ENCODE measurements at regions not wholly inside any gene's neighbourhood (a gene's known extent, or its start where the extent isn't known, plus 50 kb on each side); places are given as distances from the start of the nearest gene placed in this dataset.

- TF ChIP-seq E2F8 (IDR thresholded peaks at IDR 0.05; ENCODE audit: low read depth, partially characterized antibody) (no peak), ZSCAN29 (IDR thresholded peaks at IDR 0.05) (no peak), CREM (IDR thresholded peaks at IDR 0.05; ENCODE audit: low read depth) (no peak)
These were observed 169.2 kb downstream of the PAWR start (continued) for GRCh38 chr12:79521576-79521975.

GRCh38 chr12:79517363-79517762, 173.4 kb downstream of the PAWR start:
- no peak overlapping the region for H2AFZ ChIP-seq (ENCODE audit: control insufficient read depth, low read depth, low read length)
- H3K36me3 ChIP-seq (ENCODE audit: control insufficient read depth in 2 of 2, insufficient read depth in 2 of 2, low read length in 1 of 2) = no peaks in the 10 kb centered on the region
- no peak overlapping the region for H3K27ac ChIP-seq (ENCODE audit: control insufficient read depth, insufficient read depth)
- ATAC-seq = no peak
- no TSS peak for BruUV-seq (replicated peaks)
- ChIA-PET CTCF (no interaction called here), RAD21 (ENCODE audit: unreplicated experiment) (no interaction called here), SMC1A (ENCODE audit: uncharacterized antibody, unreplicated experiment) (no interaction called here), POLR2A (no interaction called here)
- H3K9ac ChIP-seq (ENCODE audit: control insufficient read depth, insufficient read depth, low read length) = no peak overlapping the region
- TF ChIP-seq ZSCAN29 (IDR thresholded peaks at IDR 0.05) = no peak
- TF ChIP-seq PAX5 (IDR thresholded peaks at IDR 0.05; ENCODE audit: borderline replicate concordance, low read depth, low read length) = no peak
- TF ChIP-seq NFIC (IDR thresholded peaks at IDR 0.05; ENCODE audit: low read depth, low read length) = no peak
- no peak for TF ChIP-seq PAX8 (IDR thresholded peaks at IDR 0.05)
- no peak for TF ChIP-seq DPF2 (IDR thresholded peaks at IDR 0.05)
- TF ChIP-seq NFYB (IDR thresholded peaks at IDR 0.05; ENCODE audit: insufficient read depth, low read depth, low read length) = no peak
- TF ChIP-seq FOXM1 (IDR thresholded peaks at IDR 0.05; ENCODE audit: low read depth, low read length) = no peak
- TF ChIP-seq E2F8 (IDR thresholded peaks at IDR 0.05; ENCODE audit: low read depth, partially characterized antibody) = no peak
- TF ChIP-seq SMAD1 (IDR thresholded peaks at IDR 0.05; ENCODE audit: low read depth, partially characterized antibody) = no peak
- TF ChIP-seq KLF5 (IDR thresholded peaks at IDR 0.05; ENCODE audit: partially characterized antibody) = no peak
- no peak for TF ChIP-seq CHD1 (IDR thresholded peaks at IDR 0.05; ENCODE audit: low read depth, low read length)
- no peak for TF ChIP-seq ESRRA (IDR thresholded peaks at IDR 0.05; ENCODE audit: low read length)
- no peak for TF ChIP-seq YY1 (IDR thresholded peaks at IDR 0.05; ENCODE audit: low read depth, low read length)
- TF ChIP-seq HDAC2 (IDR thresholded peaks at IDR 0.05) = no peak
- TF ChIP-seq NBN (IDR thresholded peaks at IDR 0.05) = no peak
- no peak for TF ChIP-seq ELK1 (IDR thresholded peaks at IDR 0.05; ENCODE audit: low read depth, low read length)
- no peaks in the 10 kb centered on the region for H4K20me1 ChIP-seq (ENCODE audit: control insufficient read depth, insufficient read depth)
- H3K79me2 ChIP-seq (ENCODE audit: control insufficient read depth, insufficient read depth, low read length) = no peaks in the 10 kb centered on the region
- H3K27me3 ChIP-seq (replicated peaks in 1 of 2; ENCODE audit: control insufficient read depth in 2 of 2, insufficient read depth in 2 of 2, low read length in 1 of 2) = no peaks in the 10 kb centered on the region
- in situ Hi-C loops (cut with MboI) = no loop called here
- no peaks in the 10 kb centered on the region for H3K4me1 ChIP-seq (ENCODE audit: control insufficient read depth, insufficient read depth, low read length)
- intact Hi-C loops (cut with micrococcal nuclease; ENCODE audit: unreplicated experiment) = no loop called here
- FAIRE-seq = peak; percentile 7
- 100% methylated on average over 2 of the region's 2 CpGs for WGBS (ENCODE audit: insufficient coverage, insufficient replicate concordance, low lambda C conversion rate, missing lambda C conversion rate)
- no peak overlapping the region for H3K4me3 ChIP-seq
- H3K4me2 ChIP-seq (ENCODE audit: control insufficient read depth, insufficient read depth) = no peak overlapping the region
- H3K9me3 ChIP-seq (replicated peaks; ENCODE audit: control insufficient read depth, insufficient read depth, low read length) = no peaks in the 10 kb centered on the region; the same call in 2 of the 3 replicates
- no peak for DNase-seq (ENCODE audit: low read depth, low spot score)
